IPS-NIHi11 (cell line): ENCODE measurements at regions not wholly inside any gene's neighbourhood (a gene's known extent, or its start where the extent isn't known, plus 50 kb on each side); places are given as distances from the start of the nearest gene placed in this dataset.

Source experiments
- DNase-seq: peaks from one replicate; pipeline ENCODE4 v3.0.0; 2012; ENCODE audit warnings: mixed read lengths, low spot score

DNA sequence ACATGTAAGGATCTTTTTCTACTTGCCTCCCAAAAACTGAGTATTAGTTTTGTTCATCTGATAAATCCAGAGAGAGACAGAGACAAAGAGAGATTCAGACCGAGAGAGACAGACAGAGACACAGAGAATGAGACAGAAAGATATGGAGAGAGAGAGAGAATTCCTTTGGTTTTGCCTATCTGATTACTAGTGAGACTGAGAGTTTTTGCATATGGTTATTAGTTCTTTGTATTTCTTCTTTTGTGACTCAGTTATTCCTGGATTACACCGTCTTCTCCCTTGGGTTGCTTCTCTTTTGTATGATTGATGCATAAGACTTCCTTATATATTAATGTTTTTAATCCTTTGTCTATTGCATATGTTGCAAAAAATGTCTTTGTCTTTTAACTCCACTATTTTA lies 91.2 kb upstream of the SPATA31C2 start:
- no peak for DNase-seq

DNA sequence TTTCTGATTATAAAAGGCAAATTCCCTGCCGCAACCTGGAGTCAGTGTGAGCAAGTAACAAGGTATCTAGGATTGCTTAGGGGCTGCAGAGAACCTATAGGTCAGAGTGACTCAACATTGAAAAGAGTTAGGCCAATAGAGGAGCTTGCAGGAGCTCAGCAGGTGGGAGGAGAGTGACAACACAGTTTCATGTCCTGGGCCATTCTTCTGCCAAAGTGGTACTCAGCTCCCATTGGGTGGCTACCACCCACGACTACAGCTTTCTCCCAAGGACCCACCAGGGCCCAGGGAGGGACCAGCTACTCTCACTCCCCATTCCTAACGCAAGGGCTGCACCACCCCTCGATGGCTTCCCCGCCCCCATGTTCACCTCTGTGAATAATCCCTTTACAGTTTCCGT lies 86.7 kb upstream of the SPATA31C2 start:
- no peak for DNase-seq

GRCh38 chr9:88221105-88221504 lies 82.8 kb upstream of the SPATA31C2 start:
- no peak for DNase-seq

DNA sequence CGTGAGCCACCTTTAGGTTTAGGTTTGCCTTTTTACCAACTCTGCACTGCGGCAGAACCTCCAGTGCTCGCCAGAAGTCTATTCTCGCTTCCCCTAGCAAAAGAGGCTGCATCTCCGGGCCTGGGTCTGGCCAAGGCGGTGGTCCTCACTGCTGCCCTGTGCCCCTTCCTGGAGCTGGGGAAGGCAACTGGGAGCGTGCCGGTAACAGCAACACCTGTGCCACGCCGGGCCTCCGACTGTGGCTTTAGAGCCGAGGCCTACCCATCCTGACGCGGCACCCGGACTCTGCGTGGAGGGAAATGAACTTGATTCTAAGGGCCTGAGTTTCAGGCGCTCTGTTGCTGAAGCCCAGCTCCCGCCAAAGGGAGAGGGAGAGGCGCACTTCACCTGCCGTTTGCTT lies 82.4 kb upstream of the SPATA31C2 start:
- no peak for DNase-seq

GRCh38 chr9:88219601-88220000 lies 81.3 kb upstream of the SPATA31C2 start:
- DNase-seq: no peak

- no peak for DNase-seq
These were observed 80.5 kb upstream of the SPATA31C2 start for GRCh38 chr9:88218726-88219125.

DNA sequence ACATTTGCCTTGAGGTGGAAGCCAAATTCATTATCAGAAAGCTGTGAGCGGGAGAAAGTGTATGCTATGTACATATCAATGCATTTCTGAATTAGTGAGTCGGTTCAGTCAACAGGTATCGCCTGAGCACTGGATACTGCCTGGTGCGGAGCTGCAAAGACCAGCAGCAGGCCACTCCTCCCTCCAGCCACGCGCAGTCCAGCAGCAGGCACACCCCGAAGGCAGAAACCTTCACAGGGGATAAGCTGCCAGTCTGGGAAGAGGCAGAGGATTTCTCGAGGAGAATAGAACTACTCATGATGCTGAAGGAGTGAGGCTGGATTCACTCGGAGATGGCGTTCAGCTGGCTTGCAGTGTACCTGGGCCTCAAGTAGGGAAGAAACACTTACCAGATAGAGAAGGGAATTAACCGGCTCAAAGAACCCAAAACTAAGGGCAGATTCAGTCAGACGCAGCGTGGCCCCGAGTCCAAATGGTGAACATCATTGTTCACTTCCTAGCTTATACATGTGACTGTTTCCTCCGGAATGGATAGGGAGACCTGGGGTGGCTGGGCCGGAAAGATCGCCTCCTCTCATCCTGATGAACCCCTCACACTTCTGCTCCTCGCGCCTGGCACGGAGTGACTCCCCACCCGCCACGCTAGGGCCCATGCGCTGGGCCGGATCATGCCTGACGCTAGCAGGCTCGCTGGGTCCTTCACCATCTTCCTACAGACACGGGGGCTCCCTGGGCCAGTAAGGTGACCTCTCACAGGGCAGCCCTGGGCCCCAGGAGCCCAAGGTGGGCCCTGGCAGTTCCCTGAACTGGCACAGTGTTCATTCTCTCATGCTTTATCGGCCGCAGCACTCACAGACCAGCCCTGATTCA lies 78.1 kb upstream of the SPATA31C2 start:
- DNase-seq: no peak

DNA sequence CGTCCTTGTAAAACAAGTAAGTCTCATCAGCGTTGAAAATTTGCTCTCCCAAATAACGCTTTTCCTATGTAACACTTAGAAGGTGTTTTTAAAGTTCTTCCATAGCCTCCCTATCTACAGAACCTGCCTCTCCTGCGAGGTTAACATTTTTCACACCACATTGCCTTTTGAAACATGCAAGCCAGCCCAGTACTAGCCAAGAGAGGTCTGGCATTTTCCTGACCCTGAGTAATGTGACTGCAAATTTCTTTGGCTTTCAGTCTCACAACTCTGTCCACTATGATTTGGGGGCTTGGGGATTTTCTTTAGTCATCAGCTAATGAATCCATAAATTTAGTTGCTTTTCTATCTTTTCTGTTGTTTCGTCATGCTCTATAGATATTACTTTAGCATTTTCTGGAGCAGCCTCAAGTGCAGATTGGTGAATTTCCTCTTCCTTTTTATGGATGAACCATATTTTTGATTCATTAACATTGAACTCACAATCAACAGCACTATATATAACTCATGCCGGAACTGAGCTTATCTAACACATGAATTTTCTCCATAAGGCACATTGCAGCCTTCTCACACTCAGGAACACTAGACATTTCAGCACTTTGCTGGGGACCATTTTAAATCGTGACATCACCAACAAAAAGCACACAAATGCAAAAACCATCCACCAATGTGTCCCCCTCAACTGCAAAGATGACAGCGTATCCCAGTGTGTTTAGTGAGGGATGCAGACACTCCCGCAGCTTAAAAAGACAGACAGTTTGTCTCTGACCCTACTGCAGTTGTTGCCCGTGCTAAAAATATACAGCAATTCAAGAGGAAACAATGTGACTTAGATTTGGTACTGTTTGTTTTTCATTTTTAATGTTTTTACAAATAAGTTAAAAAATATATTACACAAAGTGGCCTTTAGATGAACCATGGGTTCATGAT lies 77.2 kb upstream of the SPATA31C2 start:
- DNase-seq: no peak

DNA sequence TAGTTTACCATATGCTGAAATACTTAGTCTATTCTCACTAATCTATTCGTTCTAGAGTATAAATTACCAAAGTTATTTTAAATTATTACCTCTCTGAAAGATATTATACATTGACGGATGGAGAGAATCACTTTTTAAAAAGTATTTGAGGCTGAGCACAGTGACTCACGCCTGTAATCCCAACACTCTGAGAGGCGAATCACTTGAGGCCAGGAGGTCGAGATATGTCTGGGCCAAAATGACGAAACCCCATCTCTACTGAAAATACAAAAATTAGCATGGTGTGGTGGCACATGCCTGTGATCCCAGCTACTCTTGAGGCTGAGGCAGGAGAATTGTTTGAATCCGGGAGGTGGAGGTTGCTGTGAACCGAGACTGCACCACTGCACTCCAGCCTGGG lies 64.0 kb upstream of the SPATA31C2 start:
- DNase-seq: no peak

- no peak for DNase-seq
These were observed 60.1 kb upstream of the SPATA31C2 start for GRCh38 chr9:88198341-88198807.

DNA sequence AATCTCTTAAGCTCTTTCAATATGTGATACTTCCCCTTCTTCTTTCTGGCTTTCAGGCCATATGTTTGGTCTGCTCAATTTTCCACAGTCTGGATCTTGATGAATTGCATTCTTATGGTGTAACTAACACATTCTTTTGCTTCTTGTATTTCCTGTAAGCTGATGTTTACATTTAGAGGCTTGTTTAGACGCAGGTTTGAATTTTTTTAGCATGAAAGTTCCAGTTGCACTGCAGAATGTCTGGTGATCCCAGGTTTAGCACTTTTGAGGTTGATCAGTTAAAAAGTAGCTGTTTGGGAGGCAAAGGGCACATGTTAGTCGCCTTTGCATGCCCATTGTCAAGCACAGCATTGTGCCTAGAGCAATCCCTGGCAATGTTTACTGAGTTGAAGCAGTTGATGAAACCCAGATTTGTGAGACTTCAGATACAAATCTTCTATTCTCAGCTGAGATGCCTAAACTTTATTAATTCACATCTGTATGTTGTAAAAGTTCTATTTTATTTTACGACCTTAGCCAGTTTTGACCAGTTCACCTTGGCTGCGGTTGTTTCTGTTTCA lies 59.6 kb upstream of the SPATA31C2 start:
- DNase-seq: peak; percentile 21

DNA sequence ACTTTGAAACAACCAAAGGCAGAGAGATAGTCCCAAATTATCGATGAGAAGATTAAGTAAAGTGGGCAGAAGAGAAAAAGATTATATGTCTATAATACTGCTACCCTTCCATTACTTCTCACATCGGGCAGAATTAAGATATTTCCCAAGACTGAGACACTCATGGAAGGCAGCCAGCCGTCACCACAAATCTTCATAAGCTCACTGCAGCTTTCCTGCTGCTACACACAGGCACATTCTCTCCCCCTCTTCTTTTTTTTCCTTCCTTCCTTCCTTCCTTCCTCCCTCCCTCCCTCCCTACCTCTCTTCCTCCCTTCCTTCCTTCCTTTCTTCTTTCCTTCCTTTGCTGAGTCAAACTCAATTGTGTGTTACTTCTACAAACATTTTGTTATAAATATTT lies 58.7 kb upstream of the SPATA31C2 start:
- no peak for DNase-seq

DNA sequence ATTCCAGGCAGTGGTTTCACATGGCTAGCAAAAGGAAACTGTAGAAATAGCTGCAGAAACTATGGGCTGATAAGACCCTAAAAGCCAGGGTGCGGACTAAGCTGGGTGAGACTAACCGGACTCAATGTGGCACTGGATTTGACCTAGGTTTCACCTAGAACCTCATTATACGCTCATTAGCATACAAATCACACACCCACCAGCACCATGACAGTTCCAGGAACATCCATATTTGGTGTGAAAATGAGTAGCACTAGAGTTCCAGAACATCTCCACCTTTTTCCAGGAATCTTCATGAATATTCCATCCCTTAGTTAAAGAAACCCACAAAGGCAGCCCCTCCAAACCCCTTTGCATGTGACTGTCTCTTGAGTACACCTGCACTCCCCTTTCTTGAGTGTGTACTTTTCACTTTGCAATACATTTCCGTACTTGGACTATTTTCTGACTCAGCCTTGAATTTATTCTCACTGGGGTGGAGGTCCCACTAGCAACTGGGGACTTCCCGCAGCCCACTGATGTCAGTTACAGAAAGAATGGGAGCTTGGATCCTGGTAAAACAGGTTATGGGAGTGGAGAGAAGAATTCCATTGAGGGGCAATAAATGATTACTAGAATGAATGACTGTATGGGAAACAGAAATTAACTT lies 58.0 kb upstream of the SPATA31C2 start:
- DNase-seq: no peak

DNA sequence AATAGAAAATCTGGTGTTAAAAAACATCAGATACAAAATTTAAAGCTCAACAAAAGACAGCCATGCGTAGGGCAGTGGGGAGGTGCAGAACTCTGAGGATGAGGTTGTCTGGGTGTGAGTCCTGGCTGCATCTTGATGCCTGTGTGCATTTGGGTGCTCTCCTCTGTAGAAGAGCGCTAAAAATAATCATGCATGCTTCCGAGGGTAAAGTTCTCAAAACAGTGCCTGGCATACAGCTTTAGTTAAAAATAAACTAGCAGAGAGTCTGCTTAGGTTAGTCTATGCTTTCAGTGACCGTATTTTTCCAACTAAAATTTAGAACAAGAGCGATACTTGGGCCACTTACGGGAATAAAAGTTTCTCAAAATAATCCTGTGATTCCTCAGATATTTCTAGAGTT lies 55.5 kb upstream of the SPATA31C2 start:
- no peak for DNase-seq

GRCh38 chr9:88191456-88191855 lies 53.2 kb upstream of the SPATA31C2 start:
- DNase-seq: no peak

DNA sequence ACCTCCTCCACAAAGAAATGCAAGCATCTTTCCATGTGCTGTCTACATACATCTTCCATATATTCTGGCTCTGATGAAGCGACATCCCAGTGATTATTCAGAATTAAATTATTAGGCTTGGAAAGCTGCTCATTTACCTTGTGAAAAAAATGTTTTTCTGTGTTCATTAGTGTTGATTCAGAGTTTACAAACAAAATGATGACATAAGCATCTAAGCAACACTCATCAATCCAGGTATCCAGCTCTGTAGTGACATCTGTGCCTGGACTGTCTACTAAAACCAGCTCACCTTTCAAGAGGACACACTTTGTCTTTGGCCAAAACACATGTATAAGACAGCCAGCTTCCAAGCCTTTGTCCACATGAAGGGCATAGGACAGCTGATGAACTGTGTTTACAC lies 51.1 kb upstream of the SPATA31C2 start:
- no peak for DNase-seq
